HUES48 (cell line): ENCODE measurements at regions not wholly inside any gene's neighbourhood (a gene's known extent, or its start where the extent isn't known, plus 50 kb on each side); places are given as distances from the start of the nearest gene placed in this dataset.

Source experiments
- H3K27ac ChIP-seq: one replicate; pipeline ENCODE4 v1.7.0; 2013; ENCODE audit warnings: low read depth, low read length, inconsistent platforms
- H3K27me3 ChIP-seq: 2 replicates; pipeline ENCODE4 v1.6.1; 2013; ENCODE audit warnings: mild to moderate bottlenecking, low read length; ENCODE audit not compliant: control insufficient read depth, insufficient read depth
- H3K36me3 ChIP-seq: 2 replicates; pipeline ENCODE4 v1.6.1; 2013; ENCODE audit warnings: low read length; ENCODE audit not compliant: control insufficient read depth, insufficient read depth
- H3K4me1 ChIP-seq: 2 replicates; pipeline ENCODE4 v1.6.1; 2013; ENCODE audit warnings: mild to moderate bottlenecking, low read length; ENCODE audit not compliant: control insufficient read depth, insufficient read depth
- H3K4me3 ChIP-seq: 2 replicates; pipeline ENCODE4 v1.5.1; 2013; ENCODE audit warnings: mild to moderate bottlenecking, low read depth, low read length
- H3K9ac ChIP-seq: 2 replicates; pipeline ENCODE4 v1.6.1; 2013; ENCODE audit warnings: mild to moderate bottlenecking, low read depth, low read length, moderate library complexity
- H3K9me3 ChIP-seq: 2 replicates; pipeline ENCODE4 v1.6.1; 2013; ENCODE audit warnings: low read length; ENCODE audit not compliant: control insufficient read depth, insufficient read depth

DNA sequence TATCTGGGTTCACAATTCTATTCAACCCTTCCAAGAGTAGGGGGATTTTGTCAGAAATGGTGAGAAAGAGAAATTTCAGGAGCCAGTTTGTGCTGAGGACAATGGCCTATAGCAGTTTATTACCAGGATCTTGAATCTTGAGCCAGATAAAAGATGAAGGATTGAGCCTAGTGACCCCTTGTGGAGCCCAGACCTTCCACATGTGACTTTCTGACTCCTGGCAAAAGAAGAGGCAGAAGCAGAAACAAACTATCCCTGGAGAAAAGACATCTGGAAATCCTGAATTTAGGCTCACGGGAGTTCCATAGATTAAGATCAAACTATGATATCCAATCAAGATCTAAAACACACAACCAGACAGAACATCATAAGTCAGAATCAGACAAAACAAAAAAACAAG lies 60.9 kb upstream of the CHRM2 start:
- H3K9me3 ChIP-seq = no peaks in the 10 kb centered on the region
- no peaks in the 10 kb centered on the region for H3K36me3 ChIP-seq
- no peak overlapping the region for H3K4me3 ChIP-seq
- no peak overlapping the region for H3K9ac ChIP-seq
- H3K27ac ChIP-seq = no peak overlapping the region
- H3K27me3 ChIP-seq = no peaks in the 10 kb centered on the region
- no peaks in the 10 kb centered on the region for H3K4me1 ChIP-seq

GRCh38 chr7:136803028-136803427 lies 65.4 kb upstream of the CHRM2 start:
- no peaks in the 10 kb centered on the region for H3K27me3 ChIP-seq
- no peaks in the 10 kb centered on the region for H3K4me1 ChIP-seq
- no peaks in the 10 kb centered on the region for H3K36me3 ChIP-seq
- no peak overlapping the region for H3K27ac ChIP-seq
- no peak overlapping the region for H3K9ac ChIP-seq
- H3K4me3 ChIP-seq = no peak overlapping the region
- H3K9me3 ChIP-seq = no peaks in the 10 kb centered on the region

DNA sequence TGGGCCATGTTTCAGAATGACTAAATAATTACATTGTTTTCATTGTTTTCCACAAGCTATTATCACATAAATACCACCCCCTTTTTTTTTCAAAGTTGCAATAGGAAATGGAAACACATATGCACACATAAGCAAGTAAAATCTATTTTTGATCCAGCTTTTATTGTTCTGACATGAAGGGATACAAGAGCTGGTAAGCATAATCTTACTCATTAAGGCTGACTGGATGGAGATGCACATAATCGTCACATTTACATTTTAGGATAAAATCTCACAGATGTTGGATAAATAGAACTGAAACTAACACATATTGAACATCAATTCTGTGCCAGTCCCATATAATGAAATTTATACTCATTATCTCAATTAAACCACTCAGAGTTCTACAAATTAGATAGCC lies 84.5 kb upstream of the CHRM2 start:
- no peaks in the 10 kb centered on the region for H3K4me1 ChIP-seq
- no peaks in the 10 kb centered on the region for H3K36me3 ChIP-seq
- no peak overlapping the region for H3K9ac ChIP-seq
- no peak overlapping the region for H3K27ac ChIP-seq
- H3K9me3 ChIP-seq = peaks cover 3% of the 10 kb centered on the region; the same call in 1 of the 2 replicates
- no peaks in the 10 kb centered on the region for H3K27me3 ChIP-seq
- no peak overlapping the region for H3K4me3 ChIP-seq

DNA sequence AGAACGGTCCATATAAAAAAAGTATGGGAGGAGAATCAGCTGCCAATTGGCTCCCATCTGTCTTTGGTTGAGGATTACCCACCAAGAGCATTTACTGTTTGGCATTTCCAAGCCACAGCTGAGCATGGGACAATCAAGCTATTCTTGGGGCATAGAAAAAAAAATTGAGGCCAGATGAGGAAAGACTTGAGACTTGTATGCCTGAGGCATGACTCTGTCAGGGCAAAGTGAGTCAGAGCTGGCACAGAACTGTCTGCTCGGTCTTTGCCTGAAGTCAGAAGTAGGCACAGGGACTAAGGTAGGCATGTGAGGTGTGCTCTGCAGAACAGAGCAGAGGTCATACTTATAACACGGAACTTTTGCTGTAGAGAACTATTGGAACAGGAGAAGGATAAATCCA lies 126.5 kb upstream of the CHRM2 start:
- Histone ChIP-seq H3K4me1 (no peaks in the 10 kb centered on the region), H3K27me3 (no peaks in the 10 kb centered on the region), H3K27ac (no peak overlapping the region), H3K9me3 (peaks cover 14% of the 10 kb centered on the region), H3K36me3 (no peaks in the 10 kb centered on the region), H3K4me3 (no peak overlapping the region), H3K9ac (no peak overlapping the region)

DNA sequence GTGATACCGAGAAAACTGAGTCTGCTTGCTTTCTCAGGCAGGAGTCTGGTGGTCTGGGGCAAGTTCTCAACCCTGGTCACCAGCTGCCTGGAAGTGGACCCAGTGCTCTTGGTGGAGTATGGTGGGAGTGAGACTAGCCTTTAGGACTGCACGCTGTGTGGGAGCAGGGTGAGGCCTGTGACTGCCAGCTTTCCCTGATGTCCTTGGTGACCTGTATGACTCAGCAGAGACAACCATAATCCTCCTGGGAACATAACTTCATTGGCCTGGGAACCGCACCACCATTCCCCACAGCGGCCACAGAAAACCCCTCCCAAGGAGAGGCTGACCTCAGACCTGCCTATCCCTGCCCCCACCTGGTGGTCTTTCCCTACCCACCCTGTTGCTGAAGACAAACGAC lies 139.5 kb upstream of the CHRM2 start:
- H3K4me1 ChIP-seq = no peaks in the 10 kb centered on the region
- no peaks in the 10 kb centered on the region for H3K36me3 ChIP-seq
- H3K27ac ChIP-seq = no peak overlapping the region
- H3K9me3 ChIP-seq = no peaks in the 10 kb centered on the region
- no peak overlapping the region for H3K4me3 ChIP-seq
- H3K27me3 ChIP-seq = no peaks in the 10 kb centered on the region
- H3K9ac ChIP-seq = no peak overlapping the region

DNA sequence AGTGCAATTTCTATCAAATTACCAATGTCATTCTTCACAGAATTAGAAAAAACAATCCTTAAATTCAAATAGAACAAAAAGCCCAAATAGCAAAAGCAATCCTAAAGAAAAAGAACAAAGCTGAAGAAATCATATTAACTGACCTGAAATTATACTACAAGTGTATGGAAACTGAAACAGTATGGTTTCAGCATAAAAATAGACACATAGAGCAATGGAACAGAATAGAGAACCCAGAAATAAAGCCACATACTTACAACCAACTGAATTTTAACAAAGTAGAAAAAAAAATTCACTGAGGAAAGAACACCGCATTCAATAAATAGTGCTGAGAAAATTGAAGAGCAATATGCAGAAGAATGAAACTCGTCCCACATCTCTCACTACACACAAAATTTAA lies 142.0 kb upstream of the CHRM2 start:
- no peaks in the 10 kb centered on the region for H3K9me3 ChIP-seq

DNA sequence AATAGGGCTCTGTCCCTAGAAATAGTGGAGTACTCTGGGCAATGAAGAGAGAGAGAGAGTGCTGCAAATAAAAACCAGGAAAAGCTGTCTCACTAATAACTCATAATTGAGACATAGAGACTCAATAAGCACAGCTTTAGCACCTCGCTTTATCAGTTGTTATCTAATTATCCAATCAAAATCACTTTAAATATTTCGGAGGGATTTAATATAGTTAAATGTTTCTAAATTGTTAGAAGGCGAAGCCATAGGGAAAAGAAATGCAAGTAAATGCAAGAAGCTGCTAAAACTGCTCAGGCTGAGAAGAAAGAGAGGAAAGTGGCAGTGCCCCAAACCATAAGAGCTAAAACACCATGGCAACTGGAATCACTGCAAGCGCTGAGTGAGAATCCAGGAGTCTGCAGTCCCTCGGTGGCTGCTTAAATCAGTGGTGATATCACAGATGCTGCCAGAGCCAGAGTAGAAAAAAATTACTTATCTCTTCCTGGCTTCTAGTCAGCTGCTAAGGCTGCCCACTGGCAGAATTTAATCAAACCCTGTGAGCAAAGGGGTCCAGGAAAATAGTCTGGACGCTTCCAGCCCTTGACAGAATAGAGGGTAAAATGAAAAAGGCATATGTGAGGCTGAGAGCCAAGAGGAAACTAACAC lies 150.4 kb upstream of the CHRM2 start:
- peaks cover 11% of the 10 kb centered on the region for H3K4me1 ChIP-seq
- H3K4me3 ChIP-seq = no peak overlapping the region
- H3K27ac ChIP-seq = no peak overlapping the region
- no peaks in the 10 kb centered on the region for H3K36me3 ChIP-seq
- no peak overlapping the region for H3K9ac ChIP-seq
- no peaks in the 10 kb centered on the region for H3K9me3 ChIP-seq
- H3K27me3 ChIP-seq = no peaks in the 10 kb centered on the region

More for the DNA sequence above, 142.0 kb upstream of the CHRM2 start:
- Histone ChIP-seq H3K4me1 (no peaks in the 10 kb centered on the region), H3K9ac (no peak overlapping the region), H3K36me3 (no peaks in the 10 kb centered on the region), H3K27me3 (no peaks in the 10 kb centered on the region), H3K27ac (no peak overlapping the region), H3K4me3 (no peak overlapping the region)

DNA sequence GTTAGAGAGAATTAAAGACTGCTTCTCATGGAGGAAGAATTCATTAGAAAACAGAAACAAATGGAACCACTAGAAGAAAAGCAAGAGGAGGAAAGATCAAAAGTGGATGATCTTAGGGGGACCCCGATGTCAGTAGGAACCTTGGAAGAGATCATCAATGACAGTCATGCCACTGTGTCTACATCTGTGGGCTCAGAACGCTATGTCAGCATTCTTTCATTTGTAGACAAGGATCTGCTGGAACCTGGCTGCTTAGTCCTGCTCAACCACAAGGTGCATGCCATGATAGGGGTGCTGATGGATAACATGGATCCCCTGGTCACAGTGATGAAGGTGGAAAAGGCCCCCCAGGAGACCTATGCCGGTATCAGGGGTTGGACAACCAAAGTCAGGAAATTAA lies 154.4 kb upstream of the CHRM2 start:
- no peak overlapping the region for H3K27ac ChIP-seq
- H3K27me3 ChIP-seq = no peaks in the 10 kb centered on the region
- no peak overlapping the region for H3K4me3 ChIP-seq
- H3K36me3 ChIP-seq = no peaks in the 10 kb centered on the region
- H3K4me1 ChIP-seq = peaks cover 11% of the 10 kb centered on the region
- no peaks in the 10 kb centered on the region for H3K9me3 ChIP-seq
- no peak overlapping the region for H3K9ac ChIP-seq

GRCh38 chr7:136710751-136711150 lies 157.7 kb upstream of the CHRM2 start:
- Histone ChIP-seq H3K9me3 (no peaks in the 10 kb centered on the region), H3K4me1 (no peaks in the 10 kb centered on the region), H3K4me3 (no peak overlapping the region), H3K9ac (no peak overlapping the region), H3K27me3 (no peaks in the 10 kb centered on the region), H3K27ac (no peak overlapping the region), H3K36me3 (no peaks in the 10 kb centered on the region)

GRCh38 chr7:136709876-136710275 lies 158.6 kb upstream of the CHRM2 start:
- H3K4me1 ChIP-seq = no peaks in the 10 kb centered on the region
- H3K9ac ChIP-seq = no peak overlapping the region
- H3K36me3 ChIP-seq = no peaks in the 10 kb centered on the region
- no peak overlapping the region for H3K4me3 ChIP-seq
- H3K27me3 ChIP-seq = no peaks in the 10 kb centered on the region
- H3K9me3 ChIP-seq = no peaks in the 10 kb centered on the region
- H3K27ac ChIP-seq = no peak overlapping the region

DNA sequence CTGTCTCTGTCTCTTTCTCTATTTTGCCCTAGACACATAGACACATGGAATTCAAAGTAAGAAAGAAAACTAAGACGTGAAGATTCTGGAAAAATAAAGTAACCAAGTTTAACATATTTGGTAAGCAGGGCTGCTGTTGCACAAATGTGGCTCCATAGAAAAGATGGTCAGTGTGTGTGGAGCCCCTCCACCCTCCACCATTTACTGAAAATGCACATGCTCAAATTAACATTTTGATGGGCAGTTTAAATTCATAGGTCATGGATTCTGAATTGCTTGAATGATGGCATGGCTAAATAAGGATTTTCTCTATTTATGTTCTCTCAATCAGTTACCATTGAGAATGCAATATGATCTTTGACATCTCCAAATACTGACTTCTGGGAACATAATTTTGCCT lies 165.5 kb upstream of the CHRM2 start:
- no peak overlapping the region for H3K4me3 ChIP-seq
- H3K4me1 ChIP-seq = no peaks in the 10 kb centered on the region
- H3K9ac ChIP-seq = no peak overlapping the region
- no peaks in the 10 kb centered on the region for H3K27me3 ChIP-seq
- no peaks in the 10 kb centered on the region for H3K36me3 ChIP-seq
- H3K27ac ChIP-seq = no peak overlapping the region
- H3K9me3 ChIP-seq = no peaks in the 10 kb centered on the region

GRCh38 chr7:136698977-136699376 lies 169.5 kb upstream of the CHRM2 start:
- Histone ChIP-seq H3K9ac (no peak overlapping the region), H3K27me3 (no peaks in the 10 kb centered on the region), H3K27ac (no peak overlapping the region), H3K36me3 (no peaks in the 10 kb centered on the region), H3K4me1 (no peaks in the 10 kb centered on the region), H3K9me3 (no peaks in the 10 kb centered on the region), H3K4me3 (no peak overlapping the region)
